ENCODE measurements at regions not wholly inside any gene's neighbourhood (a gene's known extent, or its start where the extent isn't known, plus 50 kb on each side); places are given as distances from the start of the nearest gene placed in this dataset.

DNA sequence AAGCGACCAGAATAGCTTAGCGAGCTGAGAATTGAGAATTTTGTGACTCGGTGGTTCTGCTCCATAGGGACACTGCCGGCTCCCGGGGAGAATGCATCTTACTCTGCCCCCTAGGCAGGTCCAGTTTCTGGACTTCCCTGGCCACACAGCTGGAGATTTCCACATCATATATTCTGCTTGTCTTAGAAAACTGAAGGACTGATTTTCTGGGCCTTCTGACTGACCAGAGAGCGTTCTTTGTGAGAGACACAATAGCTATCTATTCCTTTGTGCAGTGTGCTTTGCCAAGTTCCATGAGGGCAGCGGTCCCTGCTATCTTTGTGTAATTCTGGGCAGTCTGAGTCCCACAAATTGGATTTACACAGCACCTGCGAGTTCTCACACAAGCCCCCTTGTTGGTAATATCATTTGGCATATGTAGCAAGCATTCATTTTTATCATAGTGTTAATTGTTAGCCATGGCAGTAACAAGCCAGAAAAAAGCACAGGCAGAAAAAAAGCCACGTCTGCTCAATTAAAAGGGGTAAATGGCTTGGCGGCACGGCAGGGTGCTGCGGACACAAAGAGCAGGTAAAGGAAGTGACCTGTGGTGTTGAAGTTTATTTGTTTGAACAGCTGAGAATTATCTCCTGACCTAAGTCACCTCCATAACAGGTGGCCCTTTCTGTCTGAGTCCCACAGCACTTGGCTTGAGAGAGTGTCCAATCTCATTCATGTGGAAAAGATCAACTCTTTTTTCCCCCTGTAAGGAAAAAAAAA lies 688.7 kb downstream of the TUSC7 start:
- no peaks in the 10 kb centered on the region for H3K36me3 ChIP-seq
- no peaks in the 10 kb centered on the region for H3K9me3 ChIP-seq
- TF ChIP-seq EP300 (IDR thresholded peaks at IDR 0.05; ENCODE audit: low read depth) (no peak), POLR2A (IDR thresholded peaks at IDR 0.05) (no peak), POLR2AphosphoS5 (IDR thresholded peaks at IDR 0.05) (no peak)
- TF ChIP-seq, protein P1, sequence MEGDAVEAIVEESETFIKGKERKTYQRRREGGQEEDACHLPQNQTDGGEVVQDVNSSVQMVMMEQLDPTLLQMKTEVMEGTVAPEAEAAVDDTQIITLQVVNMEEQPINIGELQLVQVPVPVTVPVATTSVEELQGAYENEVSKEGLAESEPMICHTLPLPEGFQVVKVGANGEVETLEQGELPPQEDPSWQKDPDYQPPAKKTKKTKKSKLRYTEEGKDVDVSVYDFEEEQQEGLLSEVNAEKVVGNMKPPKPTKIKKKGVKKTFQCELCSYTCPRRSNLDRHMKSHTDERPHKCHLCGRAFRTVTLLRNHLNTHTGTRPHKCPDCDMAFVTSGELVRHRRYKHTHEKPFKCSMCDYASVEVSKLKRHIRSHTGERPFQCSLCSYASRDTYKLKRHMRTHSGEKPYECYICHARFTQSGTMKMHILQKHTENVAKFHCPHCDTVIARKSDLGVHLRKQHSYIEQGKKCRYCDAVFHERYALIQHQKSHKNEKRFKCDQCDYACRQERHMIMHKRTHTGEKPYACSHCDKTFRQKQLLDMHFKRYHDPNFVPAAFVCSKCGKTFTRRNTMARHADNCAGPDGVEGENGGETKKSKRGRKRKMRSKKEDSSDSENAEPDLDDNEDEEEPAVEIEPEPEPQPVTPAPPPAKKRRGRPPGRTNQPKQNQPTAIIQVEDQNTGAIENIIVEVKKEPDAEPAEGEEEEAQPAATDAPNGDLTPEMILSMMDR (IDR thresholded peaks at IDR 0.05) = no peak
- intact Hi-C loops (cut with DNase I; ENCODE audit: low total_unique reads) = no loop called here
- in situ Hi-C loops (cut with MboI; ENCODE audit: low pct_ligation_motif_present in 1 of 4, low pct_unique_long_range_greater_than_20kb in 1 of 4, low sequenced_read_pairs in 3 of 4) = no loop called here
- H3K27ac ChIP-seq = no peak overlapping the region
- H3K4me1 ChIP-seq = peaks cover 0 to 4% (median 0%) of the 10 kb centered on the region in 4 donors
- DNase-seq = no peak
- H3K4me3 ChIP-seq = no peak overlapping the region
- H3K27me3 ChIP-seq = no peaks in the 10 kb centered on the region
- WGBS, 2 donors (ENCODE audit: low coverage in 1 of 2) = 70 to 87% methylated on average over 3 to 12 of the region's 12 CpGs

GRCh38 chr3:117399311-117400078 lies 689.9 kb downstream of the TUSC7 start:
- 64 to 69% methylated on average over 5 of the region's 5 CpGs for WGBS, 2 donors (ENCODE audit: low coverage in 1 of 2)
- DNase-seq = no peak
- Histone ChIP-seq H3K36me3 (no peaks in the 10 kb centered on the region), H3K27me3 (no peaks in the 10 kb centered on the region), H3K9me3 (no peaks in the 10 kb centered on the region), H3K27ac (no peak overlapping the region), H3K4me1 (peaks cover 0 to 4% (median 0%) of the 10 kb centered on the region in 4 donors), H3K4me3 (no peak overlapping the region)
- intact Hi-C loops (cut with DNase I; ENCODE audit: low total_unique reads) (no loop called here), in situ Hi-C loops (cut with MboI; ENCODE audit: low pct_ligation_motif_present in 1 of 4, low pct_unique_long_range_greater_than_20kb in 1 of 4, low sequenced_read_pairs in 3 of 4) (no loop called here)
- no peak for TF ChIP-seq EP300 (IDR thresholded peaks at IDR 0.05; ENCODE audit: low read depth)
- no peak for TF ChIP-seq POLR2A (IDR thresholded peaks at IDR 0.05)
- TF ChIP-seq POLR2AphosphoS5 (IDR thresholded peaks at IDR 0.05) = no peak
- TF ChIP-seq, protein P1 (IDR thresholded peaks at IDR 0.05) = no peak

GRCh38 chr3:117400303-117400702 lies 690.7 kb downstream of the TUSC7 start:
- H3K9me3 ChIP-seq = no peaks in the 10 kb centered on the region
- H3K4me1 ChIP-seq = peaks cover 0 to 4% (median 0%) of the 10 kb centered on the region in 4 donors
- 81 to 85% methylated on average over 7 of the region's 7 CpGs for WGBS, 2 donors (ENCODE audit: low coverage in 1 of 2)
- H3K36me3 ChIP-seq = no peaks in the 10 kb centered on the region
- H3K4me3 ChIP-seq = no peak overlapping the region
- DNase-seq = no peak
- intact Hi-C loops (cut with DNase I; ENCODE audit: low total_unique reads) (no loop called here), in situ Hi-C loops (cut with MboI; ENCODE audit: low pct_ligation_motif_present in 1 of 4, low pct_unique_long_range_greater_than_20kb in 1 of 4, low sequenced_read_pairs in 3 of 4) (no loop called here)
- no peak overlapping the region for H3K27ac ChIP-seq
- TF ChIP-seq POLR2A (IDR thresholded peaks at IDR 0.05) (no peak), POLR2AphosphoS5 (IDR thresholded peaks at IDR 0.05) (no peak), EP300 (IDR thresholded peaks at IDR 0.05; ENCODE audit: low read depth) (no peak)
- TF ChIP-seq, protein P1 (IDR thresholded peaks at IDR 0.05) = no peak
- no peaks in the 10 kb centered on the region for H3K27me3 ChIP-seq

- in situ Hi-C loops (cut with MboI; ENCODE audit: low pct_ligation_motif_present in 1 of 4, low pct_unique_long_range_greater_than_20kb in 1 of 4, low sequenced_read_pairs in 3 of 4) (no loop called here), intact Hi-C loops (cut with DNase I; ENCODE audit: low total_unique reads) (no loop called here)
- H3K4me1 ChIP-seq = no peaks in the 10 kb centered on the region
- H3K36me3 ChIP-seq = no peaks in the 10 kb centered on the region
- H3K4me3 ChIP-seq = no peak overlapping the region
- DNase-seq = no peak
- H3K27ac ChIP-seq = no peak overlapping the region
- TF ChIP-seq EP300 (IDR thresholded peaks at IDR 0.05; ENCODE audit: low read depth) (no peak), POLR2AphosphoS5 (IDR thresholded peaks at IDR 0.05) (no peak), POLR2A (IDR thresholded peaks at IDR 0.05) (no peak)
- TF ChIP-seq, protein P1 (IDR thresholded peaks at IDR 0.05) = no peak
- H3K27me3 ChIP-seq = no peaks in the 10 kb centered on the region
- no peaks in the 10 kb centered on the region for H3K9me3 ChIP-seq
Observed at GRCh38 chr3:117404141-117404540, 694.6 kb downstream of the TUSC7 start.

Data from transverse colon (tissue), 4 donors.